Nephron (organoid): ENCODE measurements at regions not wholly inside any gene's neighbourhood (a gene's known extent, or its start where the extent isn't known, plus 50 kb on each side); places are given as distances from the start of the nearest gene placed in this dataset.

ENCODE experiments used
- H3K27ac Mint-ChIP-seq, 3 experiments: 2 replicates each; pipeline ENCODE4 v1.8.0; 2020; ENCODE audit warnings: mixed read lengths in 3 of 3, mild to moderate bottlenecking in 2 of 3, moderate library complexity in 1 of 3
- H3K27me3 Mint-ChIP-seq: 2 replicates; pipeline ENCODE4 v1.8.0; 2021; ENCODE audit warnings: low read depth, mild to moderate bottlenecking, moderate library complexity, mixed read lengths
- H3K36me3 Mint-ChIP-seq: 2 replicates; pipeline ENCODE4 v1.8.0; 2020; ENCODE audit warnings: low read depth, mixed read lengths
- H3K4me1 Mint-ChIP-seq: 2 replicates; pipeline ENCODE4 v1.8.0; 2020; ENCODE audit warnings: mixed read lengths
- H3K4me3 Mint-ChIP-seq, 3 experiments: 2 replicates each; pipeline ENCODE4 v1.8.0; 2020; ENCODE audit warnings: mild to moderate bottlenecking in 3 of 3, mixed read lengths in 3 of 3, moderate library complexity in 2 of 3
- H3K9me3 Mint-ChIP-seq: 2 replicates; pipeline ENCODE4 v1.8.0; 2020; ENCODE audit warnings: mixed read lengths
- CTCF ChIP-seq, 3 experiments: fragments of 200-600 bp; sonication (generic); IDR thresholded peaks; one replicate each; pipeline ENCODE4 v1.5.0; 2021; ENCODE audit warnings: antibody characterized with exemption in 3 of 3; ENCODE audit not compliant: unreplicated experiment in 3 of 3

GRCh38 chr6:25078141-25078540 lies 142.4 kb upstream of the RIPOR2 start:
- no peaks in the 10 kb centered on the region for H3K4me1 Mint-ChIP-seq
- no peaks in the 10 kb centered on the region for H3K36me3 Mint-ChIP-seq
- no peak for TF ChIP-seq CTCF (IDR thresholded peaks at IDR 0.05; ENCODE audit: unreplicated experiment in 3 of 3)
- peaks cover 5% of the 10 kb centered on the region for H3K9me3 Mint-ChIP-seq
- H3K4me3 Mint-ChIP-seq, result no peak overlapping the region
- H3K27ac Mint-ChIP-seq, result no peak overlapping the region
- H3K27me3 Mint-ChIP-seq, result no peaks in the 10 kb centered on the region

- H3K36me3 Mint-ChIP-seq, result no peaks in the 10 kb centered on the region
- no peaks in the 10 kb centered on the region for H3K27me3 Mint-ChIP-seq
- peak overlapping the region in 1 of 3 experiments; percentile 44 for H3K27ac Mint-ChIP-seq
- H3K4me3 Mint-ChIP-seq, result no peak overlapping the region
- no peak for TF ChIP-seq CTCF (IDR thresholded peaks at IDR 0.05; ENCODE audit: unreplicated experiment in 3 of 3)
- no peaks in the 10 kb centered on the region for H3K9me3 Mint-ChIP-seq
- peaks cover 4% of the 10 kb centered on the region for H3K4me1 Mint-ChIP-seq
These were observed 148.2 kb upstream of the RIPOR2 start for GRCh38 chr6:25083784-25084507.

- Mint-ChIP-seq H3K36me3 (no peaks in the 10 kb centered on the region), H3K27ac (peak overlapping the region in 1 of 3 experiments; percentile 44), H3K9me3 (no peaks in the 10 kb centered on the region), H3K4me3 (no peak overlapping the region), H3K4me1 (peaks cover 4% of the 10 kb centered on the region), H3K27me3 (no peaks in the 10 kb centered on the region)
- TF ChIP-seq CTCF (IDR thresholded peaks at IDR 0.05; ENCODE audit: unreplicated experiment in 3 of 3), result no peak
These were observed 148.7 kb upstream of the RIPOR2 start for GRCh38 chr6:25084508-25084833.

GRCh38 chr6:25085756-25086155 lies 150.0 kb upstream of the RIPOR2 start:
- no peak overlapping the region for H3K4me3 Mint-ChIP-seq
- no peak for TF ChIP-seq CTCF (IDR thresholded peaks at IDR 0.05; ENCODE audit: unreplicated experiment in 3 of 3)
- H3K27ac Mint-ChIP-seq, result peak overlapping the region in 2 of 3 experiments; percentile 82 to 91
- H3K4me1 Mint-ChIP-seq, result peaks cover 4% of the 10 kb centered on the region
- H3K9me3 Mint-ChIP-seq, result no peaks in the 10 kb centered on the region
- H3K36me3 Mint-ChIP-seq, result no peaks in the 10 kb centered on the region
- H3K27me3 Mint-ChIP-seq, result no peaks in the 10 kb centered on the region

- Mint-ChIP-seq H3K36me3 (no peaks in the 10 kb centered on the region), H3K27me3 (no peaks in the 10 kb centered on the region), H3K27ac (no peak overlapping the region), H3K9me3 (no peaks in the 10 kb centered on the region), H3K4me1 (peaks cover 4% of the 10 kb centered on the region), H3K4me3 (no peak overlapping the region)
- TF ChIP-seq CTCF (IDR thresholded peaks at IDR 0.05; ENCODE audit: unreplicated experiment in 3 of 3), result no peak
These were observed 150.8 kb upstream of the RIPOR2 start for GRCh38 chr6:25086500-25087091.

GRCh38 chr6:25088513-25088912 lies 152.8 kb upstream of the RIPOR2 start:
- Mint-ChIP-seq H3K4me1 (peaks cover 4% of the 10 kb centered on the region), H3K27me3 (peaks cover 7% of the 10 kb centered on the region), H3K9me3 (no peaks in the 10 kb centered on the region), H3K27ac (no peak overlapping the region), H3K36me3 (no peaks in the 10 kb centered on the region), H3K4me3 (no peak overlapping the region)
- TF ChIP-seq CTCF (IDR thresholded peaks at IDR 0.05; ENCODE audit: unreplicated experiment in 3 of 3), result no peak
